ENCODE measurements at regions not wholly inside any gene's neighbourhood (a gene's known extent, or its start where the extent isn't known, plus 50 kb on each side); places are given as distances from the start of the nearest gene placed in this dataset.

DNA sequence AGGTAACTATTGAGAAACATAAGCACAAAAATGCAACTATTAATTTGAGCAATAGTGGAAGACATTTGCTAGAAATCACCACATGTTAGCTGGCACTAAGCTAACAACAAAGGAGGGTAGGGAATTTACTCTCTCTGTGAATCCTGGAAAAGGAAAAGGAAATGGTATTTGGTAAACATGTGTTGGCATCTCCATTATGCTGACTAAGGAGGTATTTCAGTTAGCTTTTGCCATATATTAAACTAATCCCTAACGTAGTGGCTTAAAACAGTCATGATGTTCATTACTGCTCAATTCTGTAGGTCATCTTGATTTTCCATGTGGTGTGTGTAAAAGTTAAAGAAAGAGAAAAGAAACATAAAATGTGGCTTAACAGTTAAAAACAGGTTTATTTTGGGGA lies 1686.5 kb upstream of the PCDH7 start:
- TF ChIP-seq, protein P1, sequence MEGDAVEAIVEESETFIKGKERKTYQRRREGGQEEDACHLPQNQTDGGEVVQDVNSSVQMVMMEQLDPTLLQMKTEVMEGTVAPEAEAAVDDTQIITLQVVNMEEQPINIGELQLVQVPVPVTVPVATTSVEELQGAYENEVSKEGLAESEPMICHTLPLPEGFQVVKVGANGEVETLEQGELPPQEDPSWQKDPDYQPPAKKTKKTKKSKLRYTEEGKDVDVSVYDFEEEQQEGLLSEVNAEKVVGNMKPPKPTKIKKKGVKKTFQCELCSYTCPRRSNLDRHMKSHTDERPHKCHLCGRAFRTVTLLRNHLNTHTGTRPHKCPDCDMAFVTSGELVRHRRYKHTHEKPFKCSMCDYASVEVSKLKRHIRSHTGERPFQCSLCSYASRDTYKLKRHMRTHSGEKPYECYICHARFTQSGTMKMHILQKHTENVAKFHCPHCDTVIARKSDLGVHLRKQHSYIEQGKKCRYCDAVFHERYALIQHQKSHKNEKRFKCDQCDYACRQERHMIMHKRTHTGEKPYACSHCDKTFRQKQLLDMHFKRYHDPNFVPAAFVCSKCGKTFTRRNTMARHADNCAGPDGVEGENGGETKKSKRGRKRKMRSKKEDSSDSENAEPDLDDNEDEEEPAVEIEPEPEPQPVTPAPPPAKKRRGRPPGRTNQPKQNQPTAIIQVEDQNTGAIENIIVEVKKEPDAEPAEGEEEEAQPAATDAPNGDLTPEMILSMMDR (IDR thresholded peaks at IDR 0.05; ENCODE audit: low read depth, low read length, poor library complexity, severe bottlenecking) = no peak
- TF ChIP-seq EZH2phosphoT487 (IDR thresholded peaks at IDR 0.05; ENCODE audit: borderline replicate concordance, low read length) = no peak
- Histone ChIP-seq H3F3A (ENCODE audit: control insufficient read depth, insufficient read depth) (no peaks in the 10 kb centered on the region), H3K27me3 (ENCODE audit: control insufficient read depth, low read length) (no peaks in the 10 kb centered on the region), H4K20me1 (ENCODE audit: control insufficient read depth, insufficient read depth, low read depth, low read length) (no peaks in the 10 kb centered on the region), H3K4me1 (ENCODE audit: control insufficient read depth, low read length) (no peaks in the 10 kb centered on the region), H3K4me3 (ENCODE audit: low read length) (no peak overlapping the region), H3K4me2 (ENCODE audit: low read length) (no peak overlapping the region), H3K27ac (ENCODE audit: low read depth, low read length) (no peak overlapping the region), H3K9me2 (replicated peaks; ENCODE audit: control insufficient read depth, low read length) (no peaks in the 10 kb centered on the region), H3K79me2 (ENCODE audit: control insufficient read depth, low read length) (no peaks in the 10 kb centered on the region), H3K9me3 (ENCODE audit: control insufficient read depth, insufficient read depth, low read length) (no peaks in the 10 kb centered on the region), H3K36me3 (ENCODE audit: control insufficient read depth, low read length) (no peaks in the 10 kb centered on the region)

DNA sequence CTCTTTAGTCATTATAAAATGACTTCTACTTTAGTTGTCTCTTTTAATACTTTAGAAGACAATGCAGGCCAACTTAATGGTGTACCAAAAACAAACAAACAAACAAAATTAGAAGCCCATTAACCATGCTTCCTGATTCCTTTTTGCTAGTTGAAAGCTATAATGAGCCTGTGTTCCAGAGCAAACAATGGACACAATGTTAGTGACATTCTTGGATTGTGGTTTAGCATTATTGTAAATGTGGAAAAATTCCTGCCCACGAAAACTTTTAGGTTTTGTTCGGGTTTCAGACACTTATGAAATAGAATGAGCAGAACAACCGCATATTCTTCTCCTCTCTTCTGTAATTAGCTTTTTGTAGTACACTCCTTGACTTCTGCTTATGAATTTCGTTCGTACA lies 1682.7 kb upstream of the PCDH7 start:
- no peak for TF ChIP-seq EZH2phosphoT487 (IDR thresholded peaks at IDR 0.05; ENCODE audit: borderline replicate concordance, low read length)
- TF ChIP-seq, protein P1 (IDR thresholded peaks at IDR 0.05; ENCODE audit: low read depth, low read length, poor library complexity, severe bottlenecking) = no peak
- Histone ChIP-seq H3K4me1 (ENCODE audit: control insufficient read depth, low read length) (no peaks in the 10 kb centered on the region), H3K79me2 (ENCODE audit: control insufficient read depth, low read length) (no peaks in the 10 kb centered on the region), H3K27me3 (ENCODE audit: control insufficient read depth, low read length) (no peaks in the 10 kb centered on the region), H3K4me3 (ENCODE audit: low read length) (no peak overlapping the region), H3F3A (ENCODE audit: control insufficient read depth, insufficient read depth) (no peaks in the 10 kb centered on the region), H4K20me1 (ENCODE audit: control insufficient read depth, insufficient read depth, low read depth, low read length) (no peaks in the 10 kb centered on the region), H3K9me2 (replicated peaks; ENCODE audit: control insufficient read depth, low read length) (no peaks in the 10 kb centered on the region), H3K27ac (ENCODE audit: low read depth, low read length) (no peak overlapping the region), H3K4me2 (ENCODE audit: low read length) (no peak overlapping the region), H3K9me3 (ENCODE audit: control insufficient read depth, insufficient read depth, low read length) (no peaks in the 10 kb centered on the region), H3K36me3 (ENCODE audit: control insufficient read depth, low read length) (no peaks in the 10 kb centered on the region)

DNA sequence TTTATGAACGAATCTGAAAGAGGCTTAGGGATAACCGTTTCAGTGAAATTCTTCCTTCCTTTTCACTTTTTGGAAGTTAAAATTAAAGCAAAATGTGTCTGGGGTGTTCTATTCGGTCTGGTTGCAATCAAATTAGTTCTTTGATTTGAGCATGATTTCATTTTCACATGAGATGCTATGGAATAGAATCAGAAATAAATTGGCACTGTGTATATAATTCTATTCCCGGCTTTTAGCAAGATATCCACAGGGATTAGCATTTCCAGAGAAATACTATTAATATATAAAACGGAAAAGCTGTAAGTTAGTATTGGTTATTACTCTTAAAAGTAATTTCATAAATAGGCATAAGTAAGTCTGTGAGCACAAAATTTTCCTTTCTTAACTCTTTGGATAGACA lies 1676.8 kb upstream of the PCDH7 start:
- H3K27ac ChIP-seq (ENCODE audit: low read depth, low read length) = no peak overlapping the region
- H3K9me3 ChIP-seq (ENCODE audit: control insufficient read depth, insufficient read depth, low read length) = no peaks in the 10 kb centered on the region
- no peaks in the 10 kb centered on the region for H3F3A ChIP-seq (ENCODE audit: control insufficient read depth, insufficient read depth)
- H3K4me2 ChIP-seq (ENCODE audit: low read length) = no peak overlapping the region
- no peaks in the 10 kb centered on the region for H3K36me3 ChIP-seq (ENCODE audit: control insufficient read depth, low read length)
- TF ChIP-seq, protein P1 (IDR thresholded peaks at IDR 0.05; ENCODE audit: low read depth, low read length, poor library complexity, severe bottlenecking) = no peak
- TF ChIP-seq EZH2phosphoT487 (IDR thresholded peaks at IDR 0.05; ENCODE audit: borderline replicate concordance, low read length) = no peak
- H4K20me1 ChIP-seq (ENCODE audit: control insufficient read depth, insufficient read depth, low read depth, low read length) = no peaks in the 10 kb centered on the region
- H3K79me2 ChIP-seq (ENCODE audit: control insufficient read depth, low read length) = no peaks in the 10 kb centered on the region
- no peak overlapping the region for H3K4me3 ChIP-seq (ENCODE audit: low read length)
- H3K9me2 ChIP-seq (replicated peaks; ENCODE audit: control insufficient read depth, low read length) = no peaks in the 10 kb centered on the region
- H3K27me3 ChIP-seq (ENCODE audit: control insufficient read depth, low read length) = no peaks in the 10 kb centered on the region
- no peaks in the 10 kb centered on the region for H3K4me1 ChIP-seq (ENCODE audit: control insufficient read depth, low read length)

DNA sequence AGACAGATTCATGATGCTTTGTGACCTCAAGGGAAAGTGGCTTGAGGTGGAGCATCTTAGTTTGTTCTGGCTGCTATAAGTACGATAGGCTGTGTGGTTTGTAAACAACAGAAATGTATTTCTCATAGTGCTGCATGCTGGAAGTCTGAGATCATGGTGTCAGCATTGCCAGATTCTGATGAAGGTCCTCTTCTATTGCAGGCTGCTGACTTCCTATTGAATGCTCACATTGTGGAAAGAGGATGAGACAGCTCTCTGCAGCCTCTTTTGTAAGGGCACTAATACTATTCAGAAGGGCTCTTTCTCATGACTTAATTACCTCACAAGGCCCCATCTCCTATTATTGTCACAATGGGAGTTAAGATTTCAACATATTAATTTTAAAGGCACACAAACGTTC lies 1674.0 kb upstream of the PCDH7 start:
- H3K36me3 ChIP-seq (ENCODE audit: control insufficient read depth, low read length) = no peaks in the 10 kb centered on the region
- no peaks in the 10 kb centered on the region for H3K27me3 ChIP-seq (ENCODE audit: control insufficient read depth, low read length)
- H3K9me2 ChIP-seq (replicated peaks; ENCODE audit: control insufficient read depth, low read length) = no peaks in the 10 kb centered on the region
- H3K4me3 ChIP-seq (ENCODE audit: low read length) = no peak overlapping the region
- no peak overlapping the region for H3K4me2 ChIP-seq (ENCODE audit: low read length)
- H3K27ac ChIP-seq (ENCODE audit: low read depth, low read length) = no peak overlapping the region
- H3F3A ChIP-seq (ENCODE audit: control insufficient read depth, insufficient read depth) = no peaks in the 10 kb centered on the region
- no peaks in the 10 kb centered on the region for H3K79me2 ChIP-seq (ENCODE audit: control insufficient read depth, low read length)
- no peaks in the 10 kb centered on the region for H3K4me1 ChIP-seq (ENCODE audit: control insufficient read depth, low read length)
- H4K20me1 ChIP-seq (ENCODE audit: control insufficient read depth, insufficient read depth, low read depth, low read length) = no peaks in the 10 kb centered on the region
- no peaks in the 10 kb centered on the region for H3K9me3 ChIP-seq (ENCODE audit: control insufficient read depth, insufficient read depth, low read length)
- TF ChIP-seq, protein P1 (IDR thresholded peaks at IDR 0.05; ENCODE audit: low read depth, low read length, poor library complexity, severe bottlenecking) = no peak
- no peak for TF ChIP-seq EZH2phosphoT487 (IDR thresholded peaks at IDR 0.05; ENCODE audit: borderline replicate concordance, low read length)

All from DOHH2 (cell line).